ENCODE measurements at regions not wholly inside any gene's neighbourhood (a gene's known extent, or its start where the extent isn't known, plus 50 kb on each side); places are given as distances from the start of the nearest gene placed in this dataset.

DNA sequence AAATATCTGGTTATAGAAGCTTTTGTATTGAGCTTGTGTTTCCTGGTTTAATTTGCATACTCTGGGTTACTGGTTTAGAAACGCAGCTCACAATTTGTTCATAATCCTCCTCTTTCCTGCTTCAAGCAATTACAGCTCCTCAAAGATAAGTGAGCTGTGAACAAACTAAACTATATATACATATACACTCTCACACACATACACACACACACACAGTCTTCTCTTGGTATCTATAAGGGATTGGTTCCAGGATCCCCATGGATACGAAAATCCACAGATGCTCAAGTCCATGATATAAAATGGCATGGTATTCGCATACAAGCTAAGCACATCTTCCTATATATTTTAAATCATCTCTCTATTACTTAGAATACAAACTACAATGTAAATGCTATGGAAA lies 510.9 kb upstream of the CDH18 start:
- TF ChIP-seq, protein P1, sequence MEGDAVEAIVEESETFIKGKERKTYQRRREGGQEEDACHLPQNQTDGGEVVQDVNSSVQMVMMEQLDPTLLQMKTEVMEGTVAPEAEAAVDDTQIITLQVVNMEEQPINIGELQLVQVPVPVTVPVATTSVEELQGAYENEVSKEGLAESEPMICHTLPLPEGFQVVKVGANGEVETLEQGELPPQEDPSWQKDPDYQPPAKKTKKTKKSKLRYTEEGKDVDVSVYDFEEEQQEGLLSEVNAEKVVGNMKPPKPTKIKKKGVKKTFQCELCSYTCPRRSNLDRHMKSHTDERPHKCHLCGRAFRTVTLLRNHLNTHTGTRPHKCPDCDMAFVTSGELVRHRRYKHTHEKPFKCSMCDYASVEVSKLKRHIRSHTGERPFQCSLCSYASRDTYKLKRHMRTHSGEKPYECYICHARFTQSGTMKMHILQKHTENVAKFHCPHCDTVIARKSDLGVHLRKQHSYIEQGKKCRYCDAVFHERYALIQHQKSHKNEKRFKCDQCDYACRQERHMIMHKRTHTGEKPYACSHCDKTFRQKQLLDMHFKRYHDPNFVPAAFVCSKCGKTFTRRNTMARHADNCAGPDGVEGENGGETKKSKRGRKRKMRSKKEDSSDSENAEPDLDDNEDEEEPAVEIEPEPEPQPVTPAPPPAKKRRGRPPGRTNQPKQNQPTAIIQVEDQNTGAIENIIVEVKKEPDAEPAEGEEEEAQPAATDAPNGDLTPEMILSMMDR (IDR thresholded peaks at IDR 0.05), result no peak

DNA sequence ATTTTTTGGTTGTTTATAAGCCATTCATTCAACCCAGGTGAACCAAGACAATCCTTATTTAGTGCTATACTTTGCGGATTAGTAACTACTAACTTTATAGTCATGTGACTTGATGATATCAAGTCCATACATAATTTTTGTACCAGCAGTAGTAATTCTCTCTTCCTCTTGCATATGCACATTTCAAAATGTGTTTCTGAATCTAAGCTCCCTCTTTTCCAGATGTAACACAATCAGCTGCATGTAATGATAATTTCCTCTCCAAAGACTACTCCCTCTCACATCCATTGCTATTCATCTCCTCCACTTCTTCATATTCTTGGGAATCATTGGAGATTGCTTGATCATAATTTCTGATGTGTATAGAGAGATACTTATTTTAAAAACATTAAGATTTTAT lies 510.1 kb upstream of the CDH18 start:
- TF ChIP-seq, protein P1 (IDR thresholded peaks at IDR 0.05), result no peak

DNA sequence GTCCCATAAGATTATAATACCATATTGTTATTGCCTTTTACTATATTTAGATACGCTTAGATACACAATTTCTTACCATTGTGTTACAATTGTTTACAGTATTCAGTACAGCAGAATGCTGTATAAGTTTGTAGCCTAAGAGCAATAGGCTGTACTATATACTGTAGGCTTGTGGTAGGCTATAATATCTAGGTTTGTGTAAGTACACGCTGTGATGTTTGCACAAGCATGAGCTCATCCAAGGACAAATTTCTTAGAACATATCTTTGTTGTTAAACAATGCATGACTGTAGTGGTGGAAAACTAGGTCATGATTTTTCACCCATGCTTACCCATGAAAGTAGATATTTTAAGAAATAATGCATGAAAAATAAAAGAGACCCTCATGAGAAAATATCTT lies 509.4 kb upstream of the CDH18 start:
- TF ChIP-seq, protein P1 (IDR thresholded peaks at IDR 0.05), result no peak

DNA sequence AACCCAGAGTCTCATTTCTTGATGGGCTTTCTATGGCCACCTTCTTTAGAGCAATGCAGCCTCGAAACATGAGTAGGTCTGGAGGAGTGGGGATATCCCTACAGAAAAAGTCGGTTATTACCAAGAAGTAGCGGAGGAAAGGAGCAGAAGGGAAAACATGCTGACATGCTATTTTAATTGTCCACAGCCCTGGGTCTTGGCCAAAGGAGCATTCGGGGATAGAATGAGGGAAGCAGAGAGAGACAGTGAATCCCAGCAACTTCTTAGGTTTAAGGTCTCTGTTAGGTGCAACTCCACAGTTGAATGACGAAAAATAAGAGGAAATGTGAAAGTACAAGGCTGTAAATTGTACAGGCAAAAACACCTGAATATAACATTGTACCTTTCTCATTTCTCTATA lies 506.7 kb upstream of the CDH18 start:
- TF ChIP-seq, protein P1 (IDR thresholded peaks at IDR 0.05), result no peak

DNA sequence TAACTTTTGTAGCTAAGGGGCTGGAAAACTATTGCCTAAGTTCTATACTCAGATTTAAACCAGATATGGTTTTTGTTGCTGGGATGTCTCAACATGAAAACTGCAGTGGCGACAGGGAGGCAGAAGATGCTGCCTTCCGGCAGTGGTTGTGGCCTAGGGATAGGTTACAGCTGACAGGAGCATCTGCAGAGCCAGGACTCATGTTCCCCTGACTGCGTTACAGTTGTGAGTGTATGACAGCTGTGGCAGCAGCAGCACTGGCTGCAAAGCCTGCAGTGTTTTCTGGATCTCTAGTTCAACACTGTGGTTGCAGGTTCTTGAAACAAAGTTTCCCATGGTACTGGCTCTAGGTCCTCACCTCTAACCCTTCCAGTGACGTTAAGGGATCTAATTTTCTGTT lies 498.8 kb upstream of the CDH18 start:
- TF ChIP-seq, protein P1 (IDR thresholded peaks at IDR 0.05), result no peak

DNA sequence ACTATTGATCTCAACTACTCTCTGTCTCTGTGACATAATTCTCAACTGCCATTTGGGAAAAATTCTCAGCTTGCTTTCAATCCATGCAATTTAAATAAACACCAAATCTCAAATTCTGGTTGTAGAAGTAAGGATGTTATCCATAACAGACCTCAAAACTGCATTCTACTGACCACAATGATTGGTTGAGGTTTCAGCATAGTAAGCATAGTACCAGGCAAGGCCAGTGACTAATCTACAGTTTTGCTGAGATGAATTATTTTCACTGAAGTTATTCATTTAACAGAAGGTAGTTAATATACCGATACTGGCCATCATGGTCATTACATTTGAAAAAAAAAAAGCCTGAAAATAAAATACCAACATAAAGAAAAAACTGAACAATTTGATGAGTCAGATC lies 488.0 kb upstream of the CDH18 start:
- TF ChIP-seq, protein P1 (IDR thresholded peaks at IDR 0.05), result no peak

DNA sequence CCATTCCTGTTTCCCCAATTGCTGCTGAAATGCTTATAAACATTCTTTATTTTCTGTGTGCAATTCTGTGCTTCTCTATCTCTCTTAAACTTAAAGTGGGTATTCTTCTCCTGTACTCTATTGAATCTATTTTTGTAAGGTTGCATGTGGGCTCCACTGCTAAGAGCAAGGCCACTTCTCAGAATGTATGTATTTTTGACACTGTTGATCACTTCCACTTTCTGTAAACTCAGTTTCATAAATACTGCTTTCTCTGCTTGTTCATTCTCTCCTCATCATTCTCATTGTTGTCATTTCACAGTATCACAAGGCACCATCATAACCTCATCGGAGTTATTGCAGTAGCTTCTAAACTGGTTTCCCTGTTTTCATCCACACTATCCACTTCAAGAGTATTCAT lies 483.0 kb upstream of the CDH18 start:
- TF ChIP-seq, protein P1 (IDR thresholded peaks at IDR 0.05), result no peak

DNA sequence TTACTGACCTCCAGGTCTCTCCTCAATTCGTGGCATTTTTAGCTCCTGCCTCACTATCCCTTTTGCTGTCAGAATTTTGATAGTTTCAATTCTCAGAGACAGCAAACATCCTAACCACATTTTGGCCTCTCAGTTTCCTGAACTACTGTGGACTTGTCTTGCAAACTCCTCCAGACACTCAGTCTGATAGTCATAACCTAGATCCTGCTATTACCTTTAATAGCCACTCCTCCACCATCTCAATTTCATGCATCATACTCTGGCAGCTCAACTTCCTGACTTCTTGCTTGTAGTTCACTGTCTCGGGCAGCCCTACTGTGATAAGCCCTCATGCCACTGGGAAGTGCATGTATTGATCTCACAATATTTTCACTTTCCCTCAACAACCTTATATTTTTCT lies 481.8 kb upstream of the CDH18 start:
- TF ChIP-seq, protein P1 (IDR thresholded peaks at IDR 0.05), result no peak

Measured in LNCAP (cell line).